ENCODE measurements at regions not wholly inside any gene's neighbourhood (a gene's known extent, or its start where the extent isn't known, plus 50 kb on each side); places are given as distances from the start of the nearest gene placed in this dataset.

GRCh38 chr12:107553211-107553765 lies 132.3 kb upstream of the PWP1 start:
- no peak for DNase-seq (ENCODE audit: low read depth)

GRCh38 chr12:107554941-107555340 lies 130.7 kb upstream of the PWP1 start:
- DNase-seq (ENCODE audit: low read depth), result no peak

- no peak for DNase-seq (ENCODE audit: low read depth)
Observed at GRCh38 chr12:107557026-107557425, 128.6 kb upstream of the PWP1 start.

- no peak for DNase-seq (ENCODE audit: low read depth)
Observed at GRCh38 chr12:107557589-107558100, 128.0 kb upstream of the PWP1 start.

- DNase-seq (ENCODE audit: low read depth), result no peak
Observed at GRCh38 chr12:107558141-107558815, 127.3 kb upstream of the PWP1 start.

- no peak for DNase-seq (ENCODE audit: low read depth)
Observed at GRCh38 chr12:107558816-107559382, 126.7 kb upstream of the PWP1 start.

- DNase-seq (ENCODE audit: low read depth), result no peak
Observed at GRCh38 chr12:107560165-107560898, 125.3 kb upstream of the PWP1 start.

- DNase-seq (ENCODE audit: low read depth), result no peak
Observed at GRCh38 chr12:107560899-107561285, 124.7 kb upstream of the PWP1 start.

- no peak for DNase-seq (ENCODE audit: low read depth)
Observed at GRCh38 chr12:107564946-107565345, 120.7 kb upstream of the PWP1 start.

GRCh38 chr12:107565551-107565950 lies 120.0 kb upstream of the PWP1 start:
- DNase-seq (ENCODE audit: low read depth), result no peak

- DNase-seq (ENCODE audit: low read depth), result no peak
Observed at GRCh38 chr12:107567876-107568619, 117.6 kb upstream of the PWP1 start.

GRCh38 chr12:107568718-107569117 lies 116.9 kb upstream of the PWP1 start:
- DNase-seq (ENCODE audit: low read depth), result no peak

GRCh38 chr12:107570721-107571120 lies 114.9 kb upstream of the PWP1 start:
- DNase-seq (ENCODE audit: low read depth), result no peak

GRCh38 chr12:107571492-107571891 lies 114.1 kb upstream of the PWP1 start:
- DNase-seq (ENCODE audit: low read depth), result no peak

GRCh38 chr12:107574691-107575090 lies 110.9 kb upstream of the PWP1 start:
- no peak for DNase-seq (ENCODE audit: low read depth)

GRCh38 chr12:107580750-107581618 lies 104.6 kb upstream of the PWP1 start:
- DNase-seq (ENCODE audit: low read depth), result no peak

- no peak for DNase-seq (ENCODE audit: low read depth)
Observed at GRCh38 chr12:107581619-107582015, 104.0 kb upstream of the PWP1 start.

GRCh38 chr12:107583551-107583950 lies 102.0 kb upstream of the PWP1 start:
- DNase-seq (ENCODE audit: low read depth), result no peak

- DNase-seq (ENCODE audit: low read depth), result no peak
Observed at GRCh38 chr12:107584563-107584962, 101.0 kb upstream of the PWP1 start.

GRCh38 chr12:107586256-107586970 lies 99.2 kb upstream of the PWP1 start:
- no peak for DNase-seq (ENCODE audit: low read depth)

- no peak for DNase-seq (ENCODE audit: low read depth)
Observed at GRCh38 chr12:107590413-107590812, 95.2 kb upstream of the PWP1 start.
